GM10248 (cell line): ENCODE measurements at regions not wholly inside any gene's neighbourhood (a gene's known extent, or its start where the extent isn't known, plus 50 kb on each side); places are given as distances from the start of the nearest gene placed in this dataset.

ENCODE experiments used
- CTCF ChIA-PET: fragments of 300-600 bp; sonication (Branson Sonifier 250); formaldehyde crosslinking; extraction: SDS; loops from one replicate; lab custom pipeline; 2021; ENCODE audit warnings: antibody characterized with exemption; lab: Yijun Ruan, JAX
- POLR2A ChIA-PET: fragments of 350-650 bp; sonication (Branson Sonifier 250); formaldehyde crosslinking; extraction: SDS; loops from one replicate; lab custom pipeline; 2020; ENCODE audit warnings: antibody characterized with exemption; lab: Yijun Ruan, JAX
- DNase-seq: peaks from one replicate; pipeline ENCODE4 v3.0.0; 2012; ENCODE audit errors: extremely low spot score
- CTCF ChIP-seq: IDR thresholded peaks from 2 replicates; pipeline ENCODE4 v1.5.1; 2012; ENCODE audit warnings: mild to moderate bottlenecking, low read depth; ENCODE audit errors: extremely low read depth, missing control alignments, control extremely low read depth

GRCh38 chr10:128713471-128713870 is 587.2 kb upstream of the MKI67 start:
- ChIA-PET CTCF (interaction anchor here (1.3 kb wide), 1 partner anchor 10 kb away, joined by 3 read pairs; no protein-coding TSS in a partner anchor), POLR2A (no interaction called here)

GRCh38 chr10:128713874-128714570 is 587.8 kb upstream of the MKI67 start:
- ChIA-PET POLR2A (no interaction called here), CTCF (interaction anchor here (1.3 kb wide), 1 partner anchor 9 kb away, joined by 3 read pairs; no protein-coding TSS in a partner anchor)
- no peak for DNase-seq

More at GRCh38 chr10:128713471-128713870, 587.2 kb upstream of the MKI67 start:
- no peak for DNase-seq
- TF ChIP-seq CTCF, result no peak

GRCh38 chr10:128714644-128715415 is 588.6 kb upstream of the MKI67 start:
- no peak for DNase-seq
- ChIA-PET POLR2A (no interaction called here), CTCF (interaction anchor here (1.3 kb wide), 1 partner anchor 8 kb away, joined by 3 read pairs; no protein-coding TSS in a partner anchor)
- no peak for TF ChIP-seq CTCF

More at GRCh38 chr10:128713874-128714570, 587.8 kb upstream of the MKI67 start:
- no peak for TF ChIP-seq CTCF

GRCh38 chr10:128716181-128716580 is 590.0 kb upstream of the MKI67 start:
- DNase-seq, result no peak
- POLR2A ChIA-PET, result no interaction called here
- no peak for TF ChIP-seq CTCF
- CTCF ChIA-PET, result interaction anchor here (1.0 kb wide), 1 partner anchor 17 kb away, joined by 3 read pairs; no protein-coding TSS in a partner anchor

- no peak for DNase-seq
- ChIA-PET POLR2A (no interaction called here), CTCF (no interaction called here)
- TF ChIP-seq CTCF, result no peak
Observed at GRCh38 chr10:128721963-128722445, 595.8 kb upstream of the MKI67 start.

GRCh38 chr10:128722947-128723346 is 596.7 kb upstream of the MKI67 start:
- POLR2A ChIA-PET, result no interaction called here
- DNase-seq, result no peak
- no peak for TF ChIP-seq CTCF
- CTCF ChIA-PET, result interaction anchor here (0.8 kb wide), 1 partner anchor 9 kb away, joined by 3 read pairs; no protein-coding TSS in a partner anchor
